GM12874 (cell line): ENCODE measurements at regions not wholly inside any gene's neighbourhood (a gene's known extent, or its start where the extent isn't known, plus 50 kb on each side); places are given as distances from the start of the nearest gene placed in this dataset.

Experiments used
- TF ChIP-seq, protein P1 (sequence below): IDR thresholded peaks from 2 replicates; pipeline ENCODE4 v1.5.1; 2011; ENCODE audit warnings: low read depth, mild to moderate bottlenecking, control low read depth, low read length, moderate library complexity; ENCODE audit not compliant: insufficient read depth

DNA sequence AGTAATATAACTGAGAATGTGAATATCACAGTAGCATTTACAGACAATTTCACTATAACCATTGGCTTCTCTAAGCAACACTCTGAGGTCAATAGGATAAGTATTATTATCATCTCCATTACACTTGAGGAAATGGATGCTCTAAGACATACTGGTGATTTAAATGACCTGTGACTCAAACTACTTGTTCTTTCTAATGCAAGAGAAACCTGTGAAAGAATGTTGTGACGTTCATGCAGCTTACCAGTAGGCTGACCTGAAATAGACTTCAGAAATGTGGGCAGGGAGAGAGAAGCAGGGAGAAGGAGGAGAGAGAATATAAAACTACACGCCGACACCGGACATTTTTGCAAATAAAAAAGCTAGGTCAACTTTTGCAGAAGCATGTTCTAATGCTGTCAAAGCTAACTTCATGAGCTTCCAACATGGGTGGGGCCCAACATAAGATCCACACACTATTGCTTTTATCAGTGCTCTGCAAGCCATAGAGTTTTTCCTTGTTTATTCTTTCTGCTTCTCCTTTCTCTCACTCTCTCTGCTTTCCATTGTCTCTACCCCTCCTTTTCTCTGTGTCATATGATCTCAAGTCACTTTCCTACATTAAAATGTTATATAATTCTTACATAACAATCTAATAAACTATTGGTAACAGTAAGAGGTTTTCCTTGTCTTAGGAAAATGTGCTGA, 217.6 kb upstream of the FN1 start:
- TF ChIP-seq, protein P1, sequence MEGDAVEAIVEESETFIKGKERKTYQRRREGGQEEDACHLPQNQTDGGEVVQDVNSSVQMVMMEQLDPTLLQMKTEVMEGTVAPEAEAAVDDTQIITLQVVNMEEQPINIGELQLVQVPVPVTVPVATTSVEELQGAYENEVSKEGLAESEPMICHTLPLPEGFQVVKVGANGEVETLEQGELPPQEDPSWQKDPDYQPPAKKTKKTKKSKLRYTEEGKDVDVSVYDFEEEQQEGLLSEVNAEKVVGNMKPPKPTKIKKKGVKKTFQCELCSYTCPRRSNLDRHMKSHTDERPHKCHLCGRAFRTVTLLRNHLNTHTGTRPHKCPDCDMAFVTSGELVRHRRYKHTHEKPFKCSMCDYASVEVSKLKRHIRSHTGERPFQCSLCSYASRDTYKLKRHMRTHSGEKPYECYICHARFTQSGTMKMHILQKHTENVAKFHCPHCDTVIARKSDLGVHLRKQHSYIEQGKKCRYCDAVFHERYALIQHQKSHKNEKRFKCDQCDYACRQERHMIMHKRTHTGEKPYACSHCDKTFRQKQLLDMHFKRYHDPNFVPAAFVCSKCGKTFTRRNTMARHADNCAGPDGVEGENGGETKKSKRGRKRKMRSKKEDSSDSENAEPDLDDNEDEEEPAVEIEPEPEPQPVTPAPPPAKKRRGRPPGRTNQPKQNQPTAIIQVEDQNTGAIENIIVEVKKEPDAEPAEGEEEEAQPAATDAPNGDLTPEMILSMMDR: no peak

DNA sequence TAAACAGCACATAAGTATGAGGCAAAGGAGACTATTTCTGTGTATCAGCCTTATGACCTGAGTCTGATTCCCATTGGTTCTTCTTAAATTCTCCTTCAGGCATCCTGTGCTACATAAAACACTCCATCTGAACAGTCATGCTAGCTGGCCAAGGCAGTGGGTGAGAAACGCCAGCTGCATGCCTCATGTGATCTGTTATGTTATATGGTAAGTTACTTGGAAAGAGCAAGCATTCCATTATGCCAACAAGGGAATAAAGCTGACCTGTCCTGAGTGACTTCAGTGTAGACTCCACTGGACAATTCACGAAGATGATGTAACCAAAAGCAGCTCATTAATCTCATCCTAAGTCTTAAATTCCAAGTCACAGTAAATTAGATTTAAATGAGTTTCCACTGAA, 216.5 kb upstream of the FN1 start:
- TF ChIP-seq, protein P1: no peak

DNA sequence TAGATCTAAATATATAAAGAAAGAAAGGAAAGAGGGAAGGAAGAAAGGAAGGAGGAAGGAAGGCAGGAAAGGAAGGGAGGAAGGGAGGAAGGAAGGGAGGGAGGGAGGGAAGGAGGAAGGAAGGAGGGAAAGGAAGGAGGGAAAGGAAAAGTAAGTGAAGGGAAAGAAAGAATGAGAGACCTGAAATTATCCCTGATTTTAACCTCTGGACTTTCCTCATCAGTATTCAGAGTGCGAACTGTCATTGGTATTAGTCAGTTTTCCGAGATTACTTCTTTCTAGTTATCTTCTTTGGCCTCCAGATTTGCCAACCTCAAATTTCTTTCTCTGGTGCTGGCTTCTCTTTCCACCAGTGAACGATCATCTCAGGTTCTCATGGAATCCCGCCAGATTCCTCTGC, 215.5 kb upstream of the FN1 start:
- TF ChIP-seq, protein P1: no peak

DNA sequence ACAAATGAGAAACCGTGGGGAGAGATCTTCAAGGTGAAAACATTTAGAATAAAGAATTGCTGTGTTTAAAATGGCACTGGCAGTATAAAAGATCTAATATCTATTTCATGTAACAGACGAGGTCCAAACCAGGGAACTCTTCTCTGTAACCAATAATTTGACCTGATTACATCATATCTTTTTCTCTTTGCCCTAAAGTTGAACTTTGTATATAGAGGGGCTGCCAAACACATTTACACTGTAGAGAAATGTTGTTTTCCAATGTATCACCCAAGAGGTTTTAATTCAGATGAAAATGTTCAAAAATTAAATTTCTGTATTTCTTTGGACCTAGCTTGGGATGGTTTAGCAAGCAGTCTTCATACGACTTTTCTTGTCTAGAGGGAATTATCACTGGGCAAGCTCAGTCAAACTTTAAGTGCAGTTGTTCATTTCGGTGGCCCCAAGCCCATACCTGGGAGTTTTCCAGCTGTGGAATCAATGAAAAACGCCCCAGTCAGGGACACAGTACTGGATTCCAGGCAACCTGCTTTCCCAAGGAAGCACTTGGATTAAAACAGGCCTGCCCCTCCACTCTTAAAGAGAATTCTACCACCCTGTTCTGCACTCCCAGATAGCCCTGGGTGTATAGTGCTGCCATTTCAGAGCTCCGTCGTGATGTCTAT, 208.5 kb upstream of the FN1 start:
- TF ChIP-seq, protein P1: no peak

DNA sequence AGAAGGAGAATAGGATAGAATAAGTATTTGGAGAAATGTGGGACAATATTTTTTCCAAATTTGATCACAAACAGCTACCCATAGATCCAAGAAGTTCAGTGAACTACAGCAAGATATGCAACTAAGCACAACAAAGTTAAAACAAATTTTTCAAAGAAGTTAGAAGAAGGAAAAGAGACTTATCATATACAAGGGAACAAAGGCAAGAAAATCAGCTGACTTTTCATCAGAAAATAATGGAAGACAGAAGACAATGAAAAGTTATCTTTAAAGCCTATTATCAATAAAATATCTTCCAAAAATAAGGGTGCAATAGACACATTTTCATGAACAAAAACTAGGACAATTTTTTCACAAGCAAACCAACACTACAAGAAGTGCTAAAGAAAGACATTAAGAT, 202.8 kb upstream of the FN1 start:
- TF ChIP-seq, protein P1: no peak

DNA sequence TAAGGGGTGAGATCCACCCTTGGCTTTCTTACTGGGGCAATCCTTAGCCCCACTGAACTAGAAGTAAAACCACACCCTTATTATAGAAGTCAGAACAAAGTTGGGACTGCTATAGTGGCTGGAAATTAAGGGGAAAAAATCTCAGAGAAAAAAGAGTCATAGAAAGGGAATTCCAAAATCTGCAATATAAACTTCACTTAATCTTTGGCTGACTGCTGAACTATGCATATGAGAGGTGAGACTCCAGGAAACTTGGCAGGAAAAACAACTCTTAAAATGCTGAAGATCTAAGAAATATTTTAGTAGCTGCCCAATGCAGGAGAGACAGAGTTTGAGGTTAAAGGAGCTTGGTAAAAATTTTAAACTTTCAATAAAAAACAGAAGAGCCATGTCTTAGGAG, 201.8 kb upstream of the FN1 start:
- TF ChIP-seq, protein P1: no peak

DNA sequence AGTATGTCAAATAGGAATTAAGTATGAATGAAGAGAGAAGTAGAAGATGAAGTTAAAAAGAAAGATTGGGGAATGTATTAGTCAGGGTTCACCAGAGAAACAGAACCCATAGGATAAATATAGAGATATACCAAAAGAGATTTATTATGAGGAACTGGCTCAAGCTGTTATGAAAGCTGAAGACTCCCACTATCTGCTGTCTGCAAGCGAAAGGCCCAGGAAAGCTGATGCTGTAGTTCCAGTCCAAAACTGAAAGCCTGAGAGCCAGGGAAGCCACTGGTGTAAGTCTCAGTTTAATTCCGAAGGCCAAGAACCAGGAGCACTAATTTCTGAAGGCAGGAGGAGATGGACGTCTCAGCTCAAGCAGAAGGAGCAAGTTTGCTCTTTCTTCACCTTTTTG, 200.9 kb upstream of the FN1 start:
- TF ChIP-seq, protein P1: no peak
